ENCODE measurements at regions not wholly inside any gene's neighbourhood (a gene's known extent, or its start where the extent isn't known, plus 50 kb on each side); places are given as distances from the start of the nearest gene placed in this dataset.
A peak's percentile ranks its signal among the peaks of the same experiment; 100 is the strongest.

DNA sequence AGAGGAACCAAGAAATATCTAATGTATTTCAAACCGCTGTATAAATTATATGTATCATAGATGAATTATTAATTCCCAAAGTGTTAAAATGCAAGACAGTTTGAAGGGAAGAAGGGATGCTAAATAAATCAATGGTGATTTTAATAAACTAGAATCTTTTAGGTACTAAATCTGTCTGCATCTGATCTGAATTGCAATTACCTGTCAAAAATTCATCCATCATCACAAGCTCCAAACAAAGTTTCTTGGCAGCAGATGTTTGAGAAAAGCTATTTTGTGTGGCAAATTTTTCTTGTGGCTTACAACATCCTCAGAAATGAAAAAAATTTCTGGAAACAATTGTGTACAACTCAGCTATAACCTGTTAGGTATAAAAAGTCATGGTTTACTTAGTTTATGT is 816.0 kb upstream of the NDST4 start:
- no peak for DNase-seq (ENCODE audit: low spot score)

- DNase-seq (ENCODE audit: low spot score) = no peak
These were observed 814.0 kb upstream of the NDST4 start for GRCh38 chr4:115927382-115927781.

DNA sequence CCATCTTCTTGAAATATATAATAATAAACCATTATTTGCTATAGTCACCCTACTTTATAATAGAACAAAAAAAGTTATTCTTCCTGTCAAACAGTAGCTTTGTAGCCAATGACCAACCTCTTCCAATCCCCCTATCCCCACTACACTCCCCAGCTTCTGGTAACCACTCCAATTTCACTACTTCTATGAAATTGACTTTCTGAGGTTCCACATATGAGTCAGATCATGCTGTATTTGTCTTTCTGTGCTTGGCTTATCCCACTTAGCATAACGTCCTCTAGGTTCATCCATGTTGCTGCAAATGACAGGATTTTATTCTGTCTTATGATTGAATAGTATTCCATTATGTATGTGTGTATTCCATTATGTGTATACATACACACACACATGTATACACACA is 809.7 kb upstream of the NDST4 start:
- DNase-seq (ENCODE audit: low spot score) = no peak

GRCh38 chr4:115920637-115921036 is 807.2 kb upstream of the NDST4 start:
- DNase-seq (ENCODE audit: low spot score) = no peak

DNA sequence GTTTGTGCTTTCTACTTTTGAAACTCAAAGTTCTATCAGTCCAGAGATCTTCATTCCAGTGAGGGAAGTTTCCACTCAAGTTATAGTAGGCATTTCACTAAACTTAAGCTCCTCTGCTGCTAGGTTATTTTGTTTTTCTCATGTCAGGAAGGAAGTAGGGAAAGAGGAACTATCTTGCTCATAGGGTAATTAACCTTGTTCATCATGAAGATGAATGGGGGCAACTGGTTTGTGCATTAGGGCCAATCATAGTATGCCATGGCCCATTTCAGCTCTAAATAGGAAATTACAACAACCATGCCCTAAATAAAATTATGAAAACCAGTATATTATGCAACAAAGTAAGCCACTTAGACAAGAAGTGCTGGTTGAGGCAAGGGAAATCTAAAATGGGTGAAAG is 804.7 kb upstream of the NDST4 start:
- no peak for DNase-seq (ENCODE audit: low spot score)

DNA sequence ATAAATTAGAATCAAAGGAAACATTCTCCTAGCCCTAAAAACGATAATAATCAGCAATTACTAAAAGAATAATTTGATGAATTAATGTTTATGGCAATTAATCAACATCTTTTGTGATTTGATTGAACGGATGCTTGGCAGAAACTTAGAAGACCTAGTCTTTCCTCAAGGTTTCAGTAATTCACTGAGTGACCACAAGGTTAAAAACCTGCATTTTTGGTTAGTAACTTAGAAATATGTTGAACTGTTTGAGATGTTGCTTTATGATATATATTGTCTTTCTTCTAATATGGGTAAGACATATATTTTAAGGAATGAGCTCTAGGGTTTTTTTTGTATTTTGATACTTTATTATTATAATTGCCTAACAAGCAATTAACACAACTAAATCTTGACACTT is 793.0 kb upstream of the NDST4 start:
- DNase-seq (ENCODE audit: low spot score) = no peak

DNA sequence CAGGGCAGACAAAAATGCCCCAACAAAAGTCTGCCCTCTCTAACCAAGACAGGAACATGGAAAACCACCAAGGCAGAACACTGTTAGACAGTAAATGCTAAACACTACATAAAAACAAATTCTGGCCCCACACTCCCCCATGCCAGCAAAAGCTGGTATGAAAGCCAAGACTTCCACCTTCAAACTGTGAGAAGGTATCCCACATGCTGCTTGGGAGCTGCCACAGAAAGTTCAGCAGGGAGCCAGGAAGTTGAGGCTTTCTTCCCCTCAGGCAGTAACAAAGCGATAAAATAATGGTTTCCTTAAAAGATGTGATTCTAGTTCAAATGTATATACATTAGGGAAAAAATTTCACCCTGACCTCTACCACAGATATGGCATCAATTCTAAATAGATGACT is 770.4 kb upstream of the NDST4 start:
- DNase-seq (ENCODE audit: low spot score) = no peak

- DNase-seq (ENCODE audit: low spot score) = no peak
These were observed 769.8 kb upstream of the NDST4 start for GRCh38 chr4:115883231-115883630.

- DNase-seq (ENCODE audit: low spot score) = no peak
These were observed 759.6 kb upstream of the NDST4 start for GRCh38 chr4:115873048-115873447.

DNA sequence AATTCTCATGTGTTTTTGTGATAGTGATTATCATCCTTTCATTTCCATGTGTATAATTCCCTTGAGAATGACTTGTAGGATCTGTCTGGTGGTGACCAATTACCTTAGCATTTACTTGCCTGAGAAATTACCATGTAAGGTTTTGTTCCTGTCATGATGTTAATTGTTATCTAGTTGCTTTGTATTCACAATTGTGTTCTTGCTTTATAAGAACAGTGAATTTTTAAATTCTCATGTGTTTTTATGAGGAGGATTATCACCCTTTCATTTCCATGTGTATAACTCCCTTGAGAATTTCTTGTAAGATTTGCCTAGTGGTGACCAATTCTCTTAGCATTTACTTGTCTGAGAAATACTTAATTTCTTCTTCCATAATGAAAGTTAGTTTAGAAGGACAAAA is 758.2 kb upstream of the NDST4 start:
- no peak for DNase-seq (ENCODE audit: low spot score)

GRCh38 chr4:115866364-115866896 is 753.0 kb upstream of the NDST4 start:
- no peak for DNase-seq (ENCODE audit: low spot score)

DNA sequence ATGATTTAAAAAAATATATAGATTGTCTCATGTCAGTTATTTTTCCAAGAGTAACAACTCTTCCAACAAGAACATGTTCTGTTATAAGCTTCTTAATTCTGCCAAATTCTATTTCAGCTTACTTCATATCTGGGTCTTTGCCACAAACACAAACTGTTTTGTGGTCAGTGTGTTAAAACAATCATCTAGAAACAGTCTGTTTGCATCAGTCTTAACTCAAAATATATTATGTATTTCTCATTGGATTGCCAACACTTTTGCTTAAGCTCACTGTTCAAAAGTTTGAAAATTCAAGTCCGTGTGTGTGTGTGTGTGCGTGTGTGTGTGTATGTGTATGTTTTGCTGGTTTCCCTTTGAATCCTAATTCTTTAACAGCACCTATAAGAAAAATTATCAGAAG is 752.3 kb upstream of the NDST4 start:
- DNase-seq (ENCODE audit: low spot score) = no peak

DNA sequence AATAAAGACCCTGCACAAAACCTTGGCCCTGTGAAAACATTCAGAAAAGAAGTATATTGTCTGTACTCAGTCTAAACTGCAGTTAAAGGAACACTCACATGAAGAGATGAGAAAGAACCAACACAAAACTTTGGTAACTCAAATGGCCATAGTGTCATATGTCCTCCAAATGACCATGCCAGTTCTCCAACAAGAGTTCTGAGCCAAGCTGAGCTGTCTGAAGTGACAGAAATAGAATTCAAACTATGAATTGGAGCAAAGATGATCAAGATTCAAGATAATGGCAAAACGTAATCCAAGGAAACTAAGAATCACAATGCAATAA is 739.3 kb upstream of the NDST4 start:
- no peak for DNase-seq (ENCODE audit: low spot score)

DNA sequence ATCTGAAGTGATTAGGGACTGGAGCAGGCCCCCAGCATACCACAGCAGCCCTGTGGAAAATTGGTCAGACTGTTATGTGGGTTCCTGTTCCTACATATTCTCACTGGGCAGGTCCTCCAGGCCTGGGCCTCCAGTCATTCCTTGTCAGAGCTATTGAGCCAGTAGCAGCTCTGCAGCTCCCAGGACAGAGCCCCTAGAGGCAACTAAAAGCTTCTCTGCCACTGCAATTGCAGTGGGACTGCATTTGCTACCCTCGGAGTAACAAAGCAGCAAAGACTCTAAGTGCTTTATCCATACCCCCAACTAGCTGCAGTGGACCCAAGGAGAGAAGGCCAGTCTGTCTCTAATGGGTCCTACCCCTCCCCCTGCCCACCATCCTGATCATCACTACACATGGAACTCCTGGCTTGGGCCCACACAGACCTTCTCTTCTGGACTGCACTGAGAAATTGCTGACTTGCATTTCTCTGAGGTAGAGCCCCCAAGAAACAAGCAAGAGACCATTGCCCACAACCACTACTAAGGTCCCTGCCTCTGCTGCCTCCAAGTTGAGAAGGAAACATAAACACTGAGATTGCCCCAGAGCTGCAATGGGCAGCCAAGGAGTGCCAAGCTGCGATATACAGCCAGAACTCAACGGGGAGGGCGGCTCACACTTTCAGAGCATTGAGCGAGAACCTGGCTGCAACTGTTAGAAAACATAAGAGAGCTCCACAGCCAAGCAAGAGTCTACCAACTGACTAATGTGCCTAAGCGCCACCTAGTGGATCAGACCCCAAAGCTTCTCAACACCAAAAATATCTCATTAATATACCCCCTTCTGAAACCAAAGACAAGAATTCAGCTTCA is 738.7 kb upstream of the NDST4 start:
- DNase-seq (ENCODE audit: low spot score) = peak; percentile 34

- no peak for DNase-seq (ENCODE audit: low spot score)
These were observed 737.5 kb upstream of the NDST4 start for GRCh38 chr4:115850799-115851509.

DNA sequence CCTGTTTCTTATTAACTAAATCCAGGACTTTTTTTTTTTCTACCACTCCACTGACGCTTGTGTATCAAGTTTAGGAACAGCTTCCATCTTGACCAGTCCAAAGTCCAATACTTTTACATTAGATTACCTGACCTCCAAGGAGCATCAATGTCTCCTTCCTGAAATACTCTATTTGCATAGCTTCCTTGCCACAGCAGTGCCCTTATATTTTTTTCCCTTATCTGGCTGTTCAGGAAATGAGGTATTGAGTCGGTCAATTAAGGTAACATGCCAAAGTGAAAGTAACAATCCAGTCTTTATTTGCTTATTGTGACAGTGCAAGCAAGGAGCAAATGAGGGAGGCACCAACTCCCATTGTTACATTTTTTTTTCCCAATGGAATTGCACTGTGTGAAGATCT is 730.8 kb upstream of the NDST4 start:
- DNase-seq (ENCODE audit: low spot score) = no peak

DNA sequence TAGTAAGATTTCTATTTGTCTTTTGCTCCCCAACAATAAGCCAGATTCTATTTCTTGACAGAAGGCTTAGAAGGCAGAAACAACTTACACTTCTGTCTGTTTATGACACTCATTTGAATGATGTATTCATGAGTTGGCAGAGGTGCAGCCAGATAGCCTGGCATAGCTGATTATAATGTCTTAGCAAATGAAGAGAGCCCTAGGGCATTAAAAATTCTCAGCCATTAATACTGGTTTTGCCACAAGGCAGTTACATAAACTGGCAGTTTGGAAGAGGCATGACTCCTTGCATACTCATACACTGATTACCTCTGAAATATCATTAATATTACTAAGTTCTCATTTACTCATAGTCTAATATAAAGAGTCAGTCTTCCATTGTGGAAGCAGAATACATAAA is 728.5 kb upstream of the NDST4 start:
- no peak for DNase-seq (ENCODE audit: low spot score)

DNA sequence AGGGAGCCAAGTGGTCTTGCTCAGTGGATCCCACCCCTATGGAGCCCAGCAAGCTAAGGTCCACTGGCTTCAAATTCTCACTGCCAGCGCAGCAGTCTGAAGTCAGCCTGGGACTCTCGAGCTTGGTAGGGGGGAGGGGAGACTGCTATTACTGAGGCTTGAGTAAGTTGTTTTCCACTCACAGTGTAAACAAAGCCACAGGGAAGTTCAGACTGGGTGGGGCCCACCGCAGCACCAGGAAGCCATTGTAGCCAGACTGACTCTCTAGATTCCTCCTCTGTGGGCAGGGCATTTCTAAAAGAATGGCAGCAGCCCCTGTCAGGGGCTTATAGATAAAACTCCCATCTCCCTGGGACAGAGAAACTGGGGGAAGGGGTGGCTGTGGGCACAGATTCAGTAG is 721.0 kb upstream of the NDST4 start:
- no peak for DNase-seq (ENCODE audit: low spot score)

DNA sequence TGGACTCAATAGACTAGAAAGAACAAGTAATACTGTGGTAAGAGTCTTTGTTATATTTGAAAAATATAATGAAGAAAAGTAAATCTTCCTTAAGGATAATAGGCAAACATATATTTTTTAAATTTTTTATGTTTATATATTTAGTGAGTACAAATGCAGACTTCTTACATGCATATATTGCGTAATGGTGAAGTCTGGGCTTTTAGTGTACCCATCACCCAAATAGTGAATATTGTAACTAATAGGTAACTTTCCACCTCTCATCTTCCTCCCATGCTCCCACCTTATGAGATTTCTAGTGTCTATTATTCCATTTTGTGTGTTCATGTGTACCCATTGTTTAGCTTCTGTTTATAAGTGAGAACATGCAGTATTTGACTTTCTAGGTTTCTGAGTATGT is 711.2 kb upstream of the NDST4 start:
- no peak for DNase-seq (ENCODE audit: low spot score)

- no peak for DNase-seq (ENCODE audit: low spot score)
These were observed 690.4 kb upstream of the NDST4 start for GRCh38 chr4:115803825-115804224.

- DNase-seq (ENCODE audit: low spot score) = no peak
These were observed 677.4 kb upstream of the NDST4 start for GRCh38 chr4:115790812-115791211.

DNA sequence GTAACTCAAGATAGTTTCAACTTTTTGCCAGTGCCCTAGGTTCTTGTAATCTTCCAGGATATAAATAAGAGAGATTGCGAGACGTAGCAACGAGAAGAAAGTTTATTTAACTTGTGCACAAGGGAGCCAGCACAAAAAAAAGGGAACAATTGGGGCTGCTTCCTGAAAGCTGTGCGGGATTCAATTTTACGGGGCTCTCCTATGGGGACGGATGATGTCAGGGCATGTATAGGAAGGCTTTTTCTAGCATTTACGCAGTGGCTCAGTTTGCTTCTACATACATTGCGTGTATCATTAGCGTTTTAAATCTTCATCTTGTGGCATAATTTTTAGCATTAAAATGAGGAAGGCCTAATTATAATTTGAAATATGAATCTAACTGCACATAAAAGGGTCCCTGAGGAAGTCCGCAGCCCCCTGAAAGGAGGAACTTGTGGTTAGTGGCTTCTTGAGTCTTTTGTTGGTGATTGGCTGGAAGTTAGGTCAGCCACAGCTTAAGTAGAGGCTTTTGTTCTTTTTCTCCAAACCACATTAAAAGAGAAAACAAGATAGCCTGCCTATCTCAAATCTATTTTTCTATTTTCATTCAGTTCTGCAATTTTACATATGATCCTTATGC is 668.2 kb upstream of the NDST4 start:
- DNase-seq (ENCODE audit: low spot score) = no peak

DNA sequence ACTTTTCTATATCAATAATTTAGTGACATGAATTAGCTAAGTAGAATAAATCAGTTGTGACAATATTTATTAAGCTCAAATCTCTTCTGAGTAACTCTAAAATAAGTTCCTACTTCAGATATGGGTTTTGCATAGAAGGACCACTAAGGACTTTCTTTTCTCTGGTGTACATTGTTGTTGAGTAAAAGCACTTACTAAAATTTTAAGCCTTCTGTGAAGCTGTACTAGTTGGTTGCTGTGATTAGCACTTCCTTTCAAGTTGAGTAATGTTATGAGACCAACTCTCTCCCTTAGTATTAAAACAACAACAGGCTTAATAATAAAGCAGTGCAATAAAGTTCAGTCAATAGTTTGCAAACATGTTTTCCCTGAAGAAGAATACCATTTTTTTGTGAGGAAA is 667.4 kb upstream of the NDST4 start:
- DNase-seq (ENCODE audit: low spot score) = no peak

Data from activated CD4-positive, alpha-beta T cell treated with anti-CD3 and anti-CD28 coated beads, Interleukin-2, Interleukin-4, amounts not matched to agents 100 ng/mL and 50 ng/mL, durations not matched to agents 16 hours and 8 hours (primary cell).